Fibroblast of lung (primary cell): ENCODE measurements at regions not wholly inside any gene's neighbourhood (a gene's known extent, or its start where the extent isn't known, plus 50 kb on each side); places are given as distances from the start of the nearest gene placed in this dataset.

ENCODE experiments used
- DNase-seq, 2 donors: peaks; one replicate each; pipeline versions ENCODE4 v3.0.0 to v3.0.0-alpha.2; 2010; ENCODE audit warnings: low read depth in 2 of 2
- H2AFZ ChIP-seq: 2 replicates; pipeline ENCODE4 v1.5.1; 2012; ENCODE audit warnings: low read length, control low read depth, inconsistent platforms
- H3K27ac ChIP-seq: 2 replicates; pipeline ENCODE4 v1.5.1; 2011; ENCODE audit warnings: low read length, control low read depth; ENCODE audit not compliant: insufficient read depth
- H3K27me3 ChIP-seq: 2 replicates; pipeline ENCODE4 v1.5.1; 2011; ENCODE audit warnings: mild to moderate bottlenecking, low read length; ENCODE audit not compliant: control insufficient read depth, insufficient read depth
- H3K36me3 ChIP-seq: 2 replicates; pipeline ENCODE4 v1.5.1; 2011; ENCODE audit warnings: low read length; ENCODE audit not compliant: control insufficient read depth, insufficient read depth
- H3K4me1 ChIP-seq: 2 replicates; pipeline ENCODE4 v1.5.1; 2011; ENCODE audit warnings: low read length; ENCODE audit not compliant: control insufficient read depth, insufficient read depth; ENCODE audit errors: extremely low read depth
- H3K4me2 ChIP-seq: 2 replicates; pipeline ENCODE4 v1.5.1; 2011; ENCODE audit warnings: low read length, control low read depth; ENCODE audit not compliant: insufficient read depth; ENCODE audit errors: extremely low read depth
- H3K4me3 ChIP-seq, 4 experiments: fragments of 200-600 bp in 1 of 4; sonication (generic) in 1 of 4; replicated peaks in 1 of 4; 2 replicates each; pipeline ENCODE4 v1.5.1; 2011 to 2016; ENCODE audit warnings: low read length in 4 of 4, low read depth in 3 of 4, mild to moderate bottlenecking in 3 of 4, control low read depth in 2 of 4, inconsistent platforms in 1 of 4, mixed read lengths in 1 of 4; ENCODE audit not compliant: insufficient read depth in 1 of 4; ENCODE audit errors: control extremely low read depth in 1 of 4
- H3K79me2 ChIP-seq: 2 replicates; pipeline ENCODE4 v1.5.1; 2012; ENCODE audit warnings: mild to moderate bottlenecking, low read length, inconsistent platforms; ENCODE audit not compliant: control insufficient read depth, insufficient read depth
- H3K9ac ChIP-seq: 2 replicates; pipeline ENCODE4 v1.5.1; 2011; ENCODE audit warnings: mild to moderate bottlenecking, low read length, control low read depth; ENCODE audit not compliant: insufficient read depth
- H3K9me3 ChIP-seq: 2 replicates; pipeline ENCODE4 v1.5.1; 2012; ENCODE audit warnings: low read depth, low read length; ENCODE audit not compliant: control insufficient read depth, insufficient read depth
- H4K20me1 ChIP-seq: 2 replicates; pipeline ENCODE4 v1.5.1; 2011; ENCODE audit warnings: low read length; ENCODE audit not compliant: control insufficient read depth, insufficient read depth; ENCODE audit errors: extremely low read depth
- CTCF ChIP-seq, 2 donors: IDR thresholded peaks in 1 of 2; conservative IDR thresholded peaks in 1 of 2; 1 replicate in 1 of 2; 2 replicates in 1 of 2; pipeline ENCODE4 v1.5.1; 2011 to 2012; ENCODE audit warnings: low read length in 2 of 2, control low read depth in 1 of 2, inconsistent platforms in 1 of 2, low read depth in 1 of 2, mild to moderate bottlenecking in 1 of 2
- EZH2 ChIP-seq: IDR thresholded peaks from 2 replicates; pipeline ENCODE4 v1.5.1; 2012; ENCODE audit warnings: low read length, control low read depth, mild to moderate bottlenecking; ENCODE audit errors: missing control alignments

GRCh38 chr3:178099862-178100261, 436.4 kb upstream of the KCNMB2 start:
- TF ChIP-seq CTCF (conservative IDR thresholded peaks at IDR 0.05 in 1 of 2, IDR thresholded peaks at IDR 0.05 in 1 of 2; ENCODE audit: low read depth in 1 of 2, low read length in 2 of 2), result no peak
- no peak for TF ChIP-seq EZH2
- H3K9me3 ChIP-seq, result no peaks in the 10 kb centered on the region
- DNase-seq, result no peak
- no peak overlapping the region for H3K4me2 ChIP-seq
- no peaks in the 10 kb centered on the region for H4K20me1 ChIP-seq
- no peak overlapping the region for H2AFZ ChIP-seq
- no peaks in the 10 kb centered on the region for H3K27me3 ChIP-seq
- no peaks in the 10 kb centered on the region for H3K4me1 ChIP-seq
- no peak overlapping the region for H3K9ac ChIP-seq
- H3K4me3 ChIP-seq, result no peak overlapping the region
- H3K27ac ChIP-seq, result no peak overlapping the region
- H3K36me3 ChIP-seq, result no peaks in the 10 kb centered on the region
- no peaks in the 10 kb centered on the region for H3K79me2 ChIP-seq

GRCh38 chr3:178100908-178101307, 435.3 kb upstream of the KCNMB2 start:
- Histone ChIP-seq H3K36me3 (no peaks in the 10 kb centered on the region), H4K20me1 (no peaks in the 10 kb centered on the region), H3K4me3 (no peak overlapping the region), H3K27me3 (no peaks in the 10 kb centered on the region), H3K9ac (no peak overlapping the region), H3K4me1 (no peaks in the 10 kb centered on the region), H3K27ac (no peak overlapping the region), H3K79me2 (no peaks in the 10 kb centered on the region), H3K4me2 (no peak overlapping the region), H3K9me3 (no peaks in the 10 kb centered on the region), H2AFZ (no peak overlapping the region)
- TF ChIP-seq CTCF (conservative IDR thresholded peaks at IDR 0.05 in 1 of 2, IDR thresholded peaks at IDR 0.05 in 1 of 2; ENCODE audit: low read depth in 1 of 2, low read length in 2 of 2), result no peak
- no peak for TF ChIP-seq EZH2
- peak in 1 of 2 donors; percentile 41 for DNase-seq

GRCh38 chr3:178103140-178103539, 433.1 kb upstream of the KCNMB2 start:
- Histone ChIP-seq H3K27ac (no peak overlapping the region), H3K79me2 (no peaks in the 10 kb centered on the region), H3K4me2 (no peak overlapping the region), H3K36me3 (no peaks in the 10 kb centered on the region), H4K20me1 (no peaks in the 10 kb centered on the region), H3K4me3 (no peak overlapping the region), H3K9me3 (no peaks in the 10 kb centered on the region), H3K4me1 (no peaks in the 10 kb centered on the region), H3K27me3 (no peaks in the 10 kb centered on the region), H3K9ac (no peak overlapping the region), H2AFZ (no peak overlapping the region)
- peak in 1 of 2 donors; percentile 21 for DNase-seq
- TF ChIP-seq CTCF (conservative IDR thresholded peaks at IDR 0.05 in 1 of 2, IDR thresholded peaks at IDR 0.05 in 1 of 2; ENCODE audit: low read depth in 1 of 2, low read length in 2 of 2) (no peak), EZH2 (no peak)
